GM12878 (cell line): ENCODE measurements at regions not wholly inside any gene's neighbourhood (a gene's known extent, or its start where the extent isn't known, plus 50 kb on each side); places are given as distances from the start of the nearest gene placed in this dataset.

ENCODE experiments used
- ATAC-seq: fragments of 200-7000 bp; cut with Tn5 transposase; 3 replicates; pipeline ENCODE4 v1.9.1; 2020; ENCODE audit warnings: mild to moderate bottlenecking, moderate library complexity
- BruUV-seq: library from RNA; stranded (reverse); fragments of 400-500 nt; replicated peaks from 2 replicates; lab custom pipeline; 2021; lab: Mats Ljungman, UMichigan
- CTCF ChIA-PET: fragments of 300-600 bp; sonication (Branson Sonifier 250); formaldehyde crosslinking; extraction: SDS; loops from one replicate; lab custom pipeline; 2021; ENCODE audit warnings: inconsistent platforms; lab: Yijun Ruan, JAX
- POLR2A ChIA-PET: fragments of 350-600 bp; formaldehyde crosslinking; extraction: SDS; loops from one replicate; lab custom pipeline; 2021; ENCODE audit warnings: inconsistent platforms; lab: Charles Lee
- RAD21 ChIA-PET: fragments of 300-600 bp; sonication (Branson Sonifier 250); formaldehyde crosslinking; loops from one replicate; lab custom pipeline; 2023; ENCODE audit warnings: antibody characterized with exemption; ENCODE audit not compliant: unreplicated experiment; lab: Charles Lee
- SMC1A ChIA-PET: fragments of 300-600 bp; sonication (Branson Sonifier 250); formaldehyde crosslinking; loops from one replicate; lab custom pipeline; 2023; ENCODE audit not compliant: unreplicated experiment, uncharacterized antibody; lab: Charles Lee
- DNase-seq: peaks from one replicate; pipeline ENCODE4 v3.0.0-alpha.2; 2011; ENCODE audit warnings: low read depth, low spot score
- FAIRE-seq: peaks from 3 replicates; lab custom pipeline; 2011; peaks lifted over from hg19 to GRCh38; lab: Jason Lieb, UNC
- H2AFZ ChIP-seq: 2 replicates; pipeline ENCODE4 v1.6.0; 2011; ENCODE audit warnings: low read depth, low read length, control low read depth; ENCODE audit not compliant: control insufficient read depth
- H3K27ac ChIP-seq: 2 replicates; pipeline ENCODE4 v1.5.1; 2011; ENCODE audit warnings: control low read depth; ENCODE audit not compliant: control insufficient read depth, insufficient read depth
- H3K27me3 ChIP-seq, 2 experiments: replicated peaks in 1 of 2; 2 replicates each; pipeline versions ENCODE4 v1.6.0 to v1.6.1; 2011; ENCODE audit warnings: low read length in 1 of 2; ENCODE audit not compliant: control insufficient read depth in 2 of 2, insufficient read depth in 2 of 2
- H3K36me3 ChIP-seq, 2 experiments: 2 replicates each; pipeline ENCODE4 v1.5.1; 2011; ENCODE audit warnings: low read length in 1 of 2; ENCODE audit not compliant: control insufficient read depth in 2 of 2, insufficient read depth in 2 of 2
- H3K4me1 ChIP-seq: 2 replicates; pipeline ENCODE4 v1.6.1; 2011; ENCODE audit warnings: mild to moderate bottlenecking, low read length, moderate library complexity, mixed read lengths; ENCODE audit not compliant: control insufficient read depth, insufficient read depth
- H3K4me2 ChIP-seq: 2 replicates; pipeline ENCODE4 v1.6.0; 2011; ENCODE audit warnings: control low read depth; ENCODE audit not compliant: control insufficient read depth, insufficient read depth
- H3K4me3 ChIP-seq: fragments of 200-600 bp; sonication (generic); 2 replicates; pipeline ENCODE4 v1.5.1; 2016
- H3K79me2 ChIP-seq: 2 replicates; pipeline ENCODE4 v1.6.0; 2011; ENCODE audit warnings: low read length; ENCODE audit not compliant: control insufficient read depth, insufficient read depth
- H3K9ac ChIP-seq: 2 replicates; pipeline ENCODE4 v1.8.0; 2011; ENCODE audit warnings: low read length, control low read depth, mixed read lengths; ENCODE audit not compliant: control insufficient read depth, insufficient read depth
- H3K9me3 ChIP-seq: replicated peaks from 3 replicates; pipeline ENCODE4 v1.5.1; 2011; ENCODE audit warnings: mild to moderate bottlenecking, low read length; ENCODE audit not compliant: control insufficient read depth, insufficient read depth
- H4K20me1 ChIP-seq: 2 replicates; pipeline ENCODE4 v1.6.0; 2011; ENCODE audit not compliant: control insufficient read depth, insufficient read depth
- CHD2 ChIP-seq: IDR thresholded peaks from 2 replicates; pipeline ENCODE4 v1.6.1; 2011; ENCODE audit warnings: low read depth, low read length, improper control_type of control experiment, borderline replicate concordance
- CREB1 ChIP-seq: IDR thresholded peaks from 2 replicates; pipeline ENCODE4 v1.6.1; 2012; ENCODE audit warnings: low read depth, mild to moderate bottlenecking, inconsistent platforms
- FOXM1 ChIP-seq: IDR thresholded peaks from 2 replicates; pipeline ENCODE4 v1.6.1; 2012; ENCODE audit warnings: low read depth, mild to moderate bottlenecking, inconsistent platforms, low read length, moderate library complexity
- KAT2A ChIP-seq: conservative IDR thresholded peaks from 2 replicates; pipeline ENCODE4 v1.6.1; 2011; ENCODE audit warnings: low read depth, low read length; ENCODE audit not compliant: control insufficient read depth
- KLF5 ChIP-seq: fragments of 450-650 bp; IDR thresholded peaks from 2 replicates; pipeline ENCODE4 v1.6.1; 2014; ENCODE audit warnings: mild to moderate bottlenecking; ENCODE audit not compliant: partially characterized antibody
- PAX5 ChIP-seq: IDR thresholded peaks from 2 replicates; pipeline ENCODE4 v1.6.1; 2011; ENCODE audit warnings: low read depth, low read length, borderline replicate concordance
- RFX5 ChIP-seq: IDR thresholded peaks from 2 replicates; pipeline ENCODE4 v1.6.1; 2011; ENCODE audit warnings: low read depth, low read length, improper control_type of control experiment
- TAF1 ChIP-seq: IDR thresholded peaks from 2 replicates; pipeline ENCODE4 v1.6.1; 2011; ENCODE audit warnings: mild to moderate bottlenecking, low read depth, low read length, borderline replicate concordance
- TCF7 ChIP-seq: IDR thresholded peaks from 2 replicates; pipeline ENCODE4 v1.6.1; 2014; ENCODE audit warnings: antibody characterized with exemption, borderline replicate concordance
- ZNF274 ChIP-seq: IDR thresholded peaks from one replicate; pipeline ENCODE4 v1.8.0; 2011; ENCODE audit not compliant: insufficient read length, insufficient read depth
- ZSCAN29 ChIP-seq: fragments of 450-650 bp; IDR thresholded peaks from 2 replicates; pipeline ENCODE4 v1.6.1; 2017; ENCODE audit warnings: mild to moderate bottlenecking, moderate library complexity
- WGBS: methylation state at CpG from one replicate; pipeline ENCODE4 v1.1.6; 2016; ENCODE audit warnings: low lambda C conversion rate; ENCODE audit not compliant: insufficient replicate concordance, insufficient coverage; ENCODE audit errors: missing lambda C conversion rate; 5-methylcytosine and 5-hydroxymethylcytosine counted together
- in situ Hi-C: fragments of 300-500 bp; cut with MboI; formaldehyde crosslinking; loops from 9 replicates; pipeline ENCODE4 v1.14.3; 2018; ENCODE audit warnings: mixed read lengths
- intact Hi-C: fragments of 100-400 bp; cut with micrococcal nuclease; formaldehyde crosslinking; loops from one replicate; pipeline ENCODE4 v1.14.2; 2022; ENCODE audit not compliant: unreplicated experiment
- TF ChIP-seq, protein P1 (sequence below), 3 experiments: IDR thresholded peaks in 2 of 3; conservative IDR thresholded peaks in 1 of 3; 2 replicates each; pipeline ENCODE4 v1.5.1; 2011; ENCODE audit warnings: low read depth in 3 of 3, low read length in 3 of 3, mild to moderate bottlenecking in 3 of 3, control low read depth in 2 of 3, moderate library complexity in 2 of 3, inconsistent platforms in 1 of 3, mixed read lengths in 1 of 3; ENCODE audit not compliant: control insufficient read depth in 2 of 3, insufficient read depth in 1 of 3; ENCODE audit errors: extremely low read depth in 1 of 3
- TF ChIP-seq, protein P2 (sequence below): fragments of 450-650 bp; IDR thresholded peaks from 2 replicates; pipeline ENCODE4 v1.6.1; 2017; ENCODE audit warnings: low read depth, mild to moderate bottlenecking, moderate library complexity
- TF ChIP-seq, protein P3 (sequence below): IDR thresholded peaks from 2 replicates; pipeline ENCODE4 v1.6.1; 2011; ENCODE audit warnings: mild to moderate bottlenecking, low read depth, low read length, moderate library complexity; ENCODE audit not compliant: insufficient replicate concordance
- TF ChIP-seq, protein P4 (sequence below): fragments of 450-650 bp; conservative IDR thresholded peaks from 2 replicates; pipeline ENCODE4 v1.6.1; 2017; ENCODE audit warnings: mild to moderate bottlenecking, moderate library complexity
- TF ChIP-seq, protein P5 (sequence below): fragments of 450-650 bp; IDR thresholded peaks from 2 replicates; pipeline ENCODE4 v1.6.1; 2018; ENCODE audit warnings: mild to moderate bottlenecking, low read depth, moderate library complexity; ENCODE audit not compliant: partially characterized antibody

DNA sequence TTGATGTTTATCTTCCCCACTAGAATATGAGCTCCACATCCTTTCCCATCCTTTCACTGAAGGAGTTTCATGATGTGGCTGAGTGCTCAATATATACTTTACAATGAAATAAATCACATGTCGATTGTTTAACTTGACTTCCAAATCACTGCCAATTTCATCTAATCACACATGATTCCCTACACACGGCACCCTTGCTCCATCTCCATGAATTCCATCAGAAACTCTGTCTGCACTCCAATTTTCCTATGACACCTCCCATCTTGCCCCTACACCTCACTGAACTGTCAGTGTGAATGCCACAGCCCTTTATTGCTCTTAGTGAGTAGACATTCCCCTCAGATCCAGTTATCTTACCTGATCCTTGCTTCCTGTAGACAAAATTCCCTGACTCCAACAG is 366.0 kb downstream of the CMPK2 start:
- DNase-seq: no peak
- Histone ChIP-seq H3K4me3 (no peak overlapping the region), H3K4me2 (no peak overlapping the region), H3K27me3 (no peaks in the 10 kb centered on the region), H2AFZ (no peak overlapping the region), H3K27ac (no peak overlapping the region), H3K79me2 (no peaks in the 10 kb centered on the region), H3K4me1 (no peaks in the 10 kb centered on the region), H3K9ac (no peak overlapping the region), H4K20me1 (no peaks in the 10 kb centered on the region), H3K36me3 (no peaks in the 10 kb centered on the region), H3K9me3 (no peaks in the 10 kb centered on the region; the same call in 2 of the 3 replicates)
- in situ Hi-C loops: no loop called here
- 37% methylated on average over 2 of the region's 2 CpGs for WGBS
- intact Hi-C loops: no loop called here
- SMC1A ChIA-PET: no interaction called here
- CTCF ChIA-PET: no interaction called here
- RAD21 ChIA-PET: no interaction called here
- no peak for ATAC-seq
- FAIRE-seq: no peak
- no TSS peak for BruUV-seq
- POLR2A ChIA-PET: no interaction called here
- no peak for TF ChIP-seq KAT2A
- TF ChIP-seq, protein P1, sequence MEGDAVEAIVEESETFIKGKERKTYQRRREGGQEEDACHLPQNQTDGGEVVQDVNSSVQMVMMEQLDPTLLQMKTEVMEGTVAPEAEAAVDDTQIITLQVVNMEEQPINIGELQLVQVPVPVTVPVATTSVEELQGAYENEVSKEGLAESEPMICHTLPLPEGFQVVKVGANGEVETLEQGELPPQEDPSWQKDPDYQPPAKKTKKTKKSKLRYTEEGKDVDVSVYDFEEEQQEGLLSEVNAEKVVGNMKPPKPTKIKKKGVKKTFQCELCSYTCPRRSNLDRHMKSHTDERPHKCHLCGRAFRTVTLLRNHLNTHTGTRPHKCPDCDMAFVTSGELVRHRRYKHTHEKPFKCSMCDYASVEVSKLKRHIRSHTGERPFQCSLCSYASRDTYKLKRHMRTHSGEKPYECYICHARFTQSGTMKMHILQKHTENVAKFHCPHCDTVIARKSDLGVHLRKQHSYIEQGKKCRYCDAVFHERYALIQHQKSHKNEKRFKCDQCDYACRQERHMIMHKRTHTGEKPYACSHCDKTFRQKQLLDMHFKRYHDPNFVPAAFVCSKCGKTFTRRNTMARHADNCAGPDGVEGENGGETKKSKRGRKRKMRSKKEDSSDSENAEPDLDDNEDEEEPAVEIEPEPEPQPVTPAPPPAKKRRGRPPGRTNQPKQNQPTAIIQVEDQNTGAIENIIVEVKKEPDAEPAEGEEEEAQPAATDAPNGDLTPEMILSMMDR (IDR thresholded peaks at IDR 0.05 in 2 of 3, conservative IDR thresholded peaks at IDR 0.05 in 1 of 3; ENCODE audit: control insufficient read depth in 2 of 3, extremely low read depth in 1 of 3, insufficient read depth in 1 of 3, low read depth in 3 of 3, low read length in 3 of 3): no peak
- no peak for TF ChIP-seq CREB1
- TF ChIP-seq PAX5: no peak
- no peak for TF ChIP-seq CHD2
- TF ChIP-seq FOXM1: no peak
- TF ChIP-seq, protein P2, sequence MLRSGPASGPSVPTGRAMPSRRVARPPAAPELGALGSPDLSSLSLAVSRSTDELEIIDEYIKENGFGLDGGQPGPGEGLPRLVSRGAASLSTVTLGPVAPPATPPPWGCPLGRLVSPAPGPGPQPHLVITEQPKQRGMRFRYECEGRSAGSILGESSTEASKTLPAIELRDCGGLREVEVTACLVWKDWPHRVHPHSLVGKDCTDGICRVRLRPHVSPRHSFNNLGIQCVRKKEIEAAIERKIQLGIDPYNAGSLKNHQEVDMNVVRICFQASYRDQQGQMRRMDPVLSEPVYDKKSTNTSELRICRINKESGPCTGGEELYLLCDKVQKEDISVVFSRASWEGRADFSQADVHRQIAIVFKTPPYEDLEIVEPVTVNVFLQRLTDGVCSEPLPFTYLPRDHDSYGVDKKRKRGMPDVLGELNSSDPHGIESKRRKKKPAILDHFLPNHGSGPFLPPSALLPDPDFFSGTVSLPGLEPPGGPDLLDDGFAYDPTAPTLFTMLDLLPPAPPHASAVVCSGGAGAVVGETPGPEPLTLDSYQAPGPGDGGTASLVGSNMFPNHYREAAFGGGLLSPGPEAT: no peak
- no peak for TF ChIP-seq TCF7
- TF ChIP-seq, protein P3, sequence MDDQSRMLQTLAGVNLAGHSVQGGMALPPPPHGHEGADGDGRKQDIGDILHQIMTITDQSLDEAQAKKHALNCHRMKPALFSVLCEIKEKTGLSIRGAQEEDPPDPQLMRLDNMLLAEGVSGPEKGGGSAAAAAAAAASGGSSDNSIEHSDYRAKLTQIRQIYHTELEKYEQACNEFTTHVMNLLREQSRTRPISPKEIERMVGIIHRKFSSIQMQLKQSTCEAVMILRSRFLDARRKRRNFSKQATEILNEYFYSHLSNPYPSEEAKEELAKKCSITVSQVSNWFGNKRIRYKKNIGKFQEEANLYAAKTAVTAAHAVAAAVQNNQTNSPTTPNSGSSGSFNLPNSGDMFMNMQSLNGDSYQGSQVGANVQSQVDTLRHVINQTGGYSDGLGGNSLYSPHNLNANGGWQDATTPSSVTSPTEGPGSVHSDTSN: no peak
- TF ChIP-seq, protein P4, sequence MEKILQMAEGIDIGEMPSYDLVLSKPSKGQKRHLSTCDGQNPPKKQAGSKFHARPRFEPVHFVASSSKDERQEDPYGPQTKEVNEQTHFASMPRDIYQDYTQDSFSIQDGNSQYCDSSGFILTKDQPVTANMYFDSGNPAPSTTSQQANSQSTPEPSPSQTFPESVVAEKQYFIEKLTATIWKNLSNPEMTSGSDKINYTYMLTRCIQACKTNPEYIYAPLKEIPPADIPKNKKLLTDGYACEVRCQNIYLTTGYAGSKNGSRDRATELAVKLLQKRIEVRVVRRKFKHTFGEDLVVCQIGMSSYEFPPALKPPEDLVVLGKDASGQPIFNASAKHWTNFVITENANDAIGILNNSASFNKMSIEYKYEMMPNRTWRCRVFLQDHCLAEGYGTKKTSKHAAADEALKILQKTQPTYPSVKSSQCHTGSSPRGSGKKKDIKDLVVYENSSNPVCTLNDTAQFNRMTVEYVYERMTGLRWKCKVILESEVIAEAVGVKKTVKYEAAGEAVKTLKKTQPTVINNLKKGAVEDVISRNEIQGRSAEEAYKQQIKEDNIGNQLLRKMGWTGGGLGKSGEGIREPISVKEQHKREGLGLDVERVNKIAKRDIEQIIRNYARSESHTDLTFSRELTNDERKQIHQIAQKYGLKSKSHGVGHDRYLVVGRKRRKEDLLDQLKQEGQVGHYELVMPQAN: no peak
- TF ChIP-seq ZSCAN29: no peak
- no peak for TF ChIP-seq ZNF274
- no peak for TF ChIP-seq RFX5
- no peak for TF ChIP-seq TAF1
- TF ChIP-seq, protein P5, sequence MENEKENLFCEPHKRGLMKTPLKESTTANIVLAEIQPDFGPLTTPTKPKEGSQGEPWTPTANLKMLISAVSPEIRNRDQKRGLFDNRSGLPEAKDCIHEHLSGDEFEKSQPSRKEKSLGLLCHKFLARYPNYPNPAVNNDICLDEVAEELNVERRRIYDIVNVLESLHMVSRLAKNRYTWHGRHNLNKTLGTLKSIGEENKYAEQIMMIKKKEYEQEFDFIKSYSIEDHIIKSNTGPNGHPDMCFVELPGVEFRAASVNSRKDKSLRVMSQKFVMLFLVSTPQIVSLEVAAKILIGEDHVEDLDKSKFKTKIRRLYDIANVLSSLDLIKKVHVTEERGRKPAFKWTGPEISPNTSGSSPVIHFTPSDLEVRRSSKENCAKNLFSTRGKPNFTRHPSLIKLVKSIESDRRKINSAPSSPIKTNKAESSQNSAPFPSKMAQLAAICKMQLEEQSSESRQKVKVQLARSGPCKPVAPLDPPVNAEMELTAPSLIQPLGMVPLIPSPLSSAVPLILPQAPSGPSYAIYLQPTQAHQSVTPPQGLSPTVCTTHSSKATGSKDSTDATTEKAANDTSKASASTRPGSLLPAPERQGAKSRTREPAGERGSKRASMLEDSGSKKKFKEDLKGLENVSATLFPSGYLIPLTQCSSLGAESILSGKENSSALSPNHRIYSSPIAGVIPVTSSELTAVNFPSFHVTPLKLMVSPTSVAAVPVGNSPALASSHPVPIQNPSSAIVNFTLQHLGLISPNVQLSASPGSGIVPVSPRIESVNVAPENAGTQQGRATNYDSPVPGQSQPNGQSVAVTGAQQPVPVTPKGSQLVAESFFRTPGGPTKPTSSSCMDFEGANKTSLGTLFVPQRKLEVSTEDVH: no peak
- TF ChIP-seq KLF5: no peak
